Keratinocyte (primary cell): ENCODE measurements at regions not wholly inside any gene's neighbourhood (a gene's known extent, or its start where the extent isn't known, plus 50 kb on each side); places are given as distances from the start of the nearest gene placed in this dataset.

Experiments
- CTCF ChIP-seq, 3 experiments: IDR thresholded peaks in 1 of 3; conservative IDR thresholded peaks in 1 of 3; optimal IDR thresholded peaks in 1 of 3; 2 replicates in 2 of 3; 3 replicates in 1 of 3; pipeline versions ENCODE3 to v1.5.1; 2011; ENCODE audit warnings: low read length in 3 of 3, mild to moderate bottlenecking in 3 of 3, moderate library complexity in 2 of 3, control low read depth in 1 of 3, inconsistent platforms in 1 of 3; ENCODE audit not compliant: insufficient read depth in 2 of 3; ENCODE audit errors: extremely low read depth in 1 of 3
- EZH2 ChIP-seq: IDR thresholded peaks from one replicate; pipeline ENCODE4 v1.6.1; 2012; ENCODE audit warnings: inconsistent platforms, mild to moderate bottlenecking, low read length, moderate library complexity

- TF ChIP-seq CTCF (optimal IDR thresholded peaks at IDR 0.05 in 1 of 3, IDR thresholded peaks at IDR 0.05 in 1 of 3, conservative IDR thresholded peaks at IDR 0.05 in 1 of 3; ENCODE audit: extremely low read depth in 1 of 3, insufficient read depth in 2 of 3, low read length in 3 of 3), result no peak
- TF ChIP-seq EZH2, result no peak
These were observed 137.2 kb upstream of the DACH1 start for GRCh38 chr13:72004246-72004645.
